Karpas-422 (cell line): ENCODE measurements at regions not wholly inside any gene's neighbourhood (a gene's known extent, or its start where the extent isn't known, plus 50 kb on each side); places are given as distances from the start of the nearest gene placed in this dataset.

Experiments
- DNase-seq: peaks from one replicate; pipeline ENCODE4 v3.0.0-alpha.2; 2015
- H2AFZ ChIP-seq: fragments of 200-600 bp; sonication (generic); 2 replicates; pipeline ENCODE4 v1.6.1; 2014; ENCODE audit warnings: antibody characterized with exemption, low read length, mixed read lengths
- H3K27ac ChIP-seq: fragments of 200-600 bp; sonication (generic); 2 replicates; pipeline ENCODE4 v1.5.1; 2014; ENCODE audit warnings: mild to moderate bottlenecking, low read length, moderate library complexity
- H3K27me3 ChIP-seq: fragments of 200-600 bp; sonication (generic); 2 replicates; pipeline ENCODE4 v1.6.1; 2014; ENCODE audit warnings: low read length, mixed read lengths
- H3K36me3 ChIP-seq: fragments of 200-600 bp; sonication (generic); 2 replicates; pipeline ENCODE4 v1.6.1; 2014; ENCODE audit warnings: low read length, mixed read lengths; ENCODE audit not compliant: insufficient read depth
- H3K4me1 ChIP-seq: fragments of 200-600 bp; sonication (generic); 2 replicates; pipeline ENCODE4 v1.6.1; 2014; ENCODE audit warnings: mild to moderate bottlenecking, low read length, mixed read lengths
- H3K4me2 ChIP-seq: fragments of 200-600 bp; sonication (generic); 2 replicates; pipeline ENCODE4 v1.6.1; 2014; ENCODE audit warnings: low read length, low read depth, mild to moderate bottlenecking; ENCODE audit not compliant: poor library complexity, severe bottlenecking
- H3K4me3 ChIP-seq: fragments of 200-600 bp; sonication (generic); 2 replicates; pipeline ENCODE4 v1.5.1; 2014; ENCODE audit warnings: mild to moderate bottlenecking, antibody characterized with exemption, low read length, mixed read lengths
- H3K79me2 ChIP-seq: fragments of 200-600 bp; sonication (generic); 2 replicates; pipeline ENCODE4 v1.6.1; 2014; ENCODE audit warnings: mild to moderate bottlenecking, low read length, mixed read lengths
- H3K9ac ChIP-seq: fragments of 200-600 bp; sonication (generic); 2 replicates; pipeline ENCODE4 v1.6.0; 2014; ENCODE audit warnings: low read length
- H3K9me2 ChIP-seq: fragments of 200-600 bp; sonication (generic), shearing (Covaris generic); replicated peaks from 2 replicates; pipeline ENCODE4 v1.6.0; 2014; ENCODE audit warnings: mild to moderate bottlenecking, low read length, moderate library complexity; ENCODE audit not compliant: insufficient read depth
- H3K9me3 ChIP-seq: fragments of 300-700, 200-600 bp; sonication (generic); 2 replicates; pipeline ENCODE4 v1.6.1; 2014; ENCODE audit warnings: low read length, mixed read lengths
- H4K20me1 ChIP-seq: fragments of 200-600 bp; sonication (generic); 2 replicates; pipeline ENCODE4 v1.6.1; 2014; ENCODE audit warnings: mild to moderate bottlenecking, antibody characterized with exemption, low read length, low read depth; ENCODE audit not compliant: insufficient read depth

DNA sequence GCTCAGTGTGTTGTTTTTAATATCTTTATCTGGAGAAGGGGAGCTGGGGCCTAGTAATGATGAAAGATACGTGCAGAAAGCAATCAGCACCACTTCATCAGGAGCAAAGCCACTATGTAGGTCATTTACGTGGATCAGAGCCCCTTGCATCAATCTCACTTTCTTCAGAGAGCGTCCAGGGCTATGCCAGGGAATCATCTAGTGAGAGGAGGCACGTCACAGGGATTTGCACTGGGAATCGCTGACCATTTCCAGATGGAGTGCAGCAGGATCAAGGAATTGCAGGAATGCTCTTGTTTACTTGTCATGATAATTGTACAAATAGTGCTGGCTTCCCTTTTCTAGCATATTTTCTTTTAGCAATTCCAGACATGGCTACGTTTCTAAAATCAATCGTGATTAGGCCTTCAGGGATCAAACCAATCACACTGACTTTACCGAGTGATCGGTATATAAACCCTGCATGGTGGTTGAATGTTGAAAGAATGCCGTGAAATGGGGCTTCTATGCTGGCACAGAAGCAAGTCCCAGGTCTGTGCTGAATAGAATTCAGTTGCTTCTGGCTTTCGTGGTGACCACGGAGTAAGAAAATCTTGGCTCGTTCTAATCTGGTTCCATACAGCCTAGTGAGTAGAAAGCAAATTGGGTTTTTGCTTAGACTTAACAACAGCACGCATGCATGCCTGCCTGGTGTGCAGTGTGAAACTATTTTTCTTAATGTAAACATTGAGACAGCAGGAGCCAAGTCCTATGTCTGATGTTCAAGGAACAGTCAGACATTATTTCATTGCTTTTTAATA, 122.8 kb downstream of the TMEM200C start:
- Histone ChIP-seq H3K4me2 (no peak overlapping the region), H3K9me2 (no peaks in the 10 kb centered on the region), H3K4me1 (no peaks in the 10 kb centered on the region), H3K9ac (no peak overlapping the region), H3K79me2 (no peaks in the 10 kb centered on the region), H2AFZ (no peak overlapping the region), H3K27me3 (no peaks in the 10 kb centered on the region), H3K9me3 (no peaks in the 10 kb centered on the region), H4K20me1 (no peaks in the 10 kb centered on the region), H3K36me3 (no peaks in the 10 kb centered on the region), H3K27ac (no peak overlapping the region), H3K4me3 (no peak overlapping the region)
- DNase-seq, result no peak

DNA sequence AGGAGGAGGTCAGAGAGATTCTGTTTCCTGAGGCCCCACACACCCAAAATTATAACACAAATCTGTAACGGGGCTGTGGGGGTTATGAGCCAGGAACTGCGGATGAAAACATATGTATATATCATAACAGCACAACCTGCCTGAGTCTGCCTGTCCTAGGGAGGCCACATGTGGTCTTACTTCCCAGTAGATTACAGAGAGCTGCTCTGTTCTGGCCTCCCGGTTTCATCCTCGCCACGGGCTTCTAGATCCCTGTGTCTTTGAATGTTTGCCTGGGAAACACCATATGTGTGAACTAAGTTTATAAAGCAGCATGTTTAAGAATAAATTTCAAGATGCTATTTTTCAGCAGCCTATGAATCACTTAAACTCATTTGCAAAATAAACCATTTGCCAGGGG, 124.0 kb downstream of the TMEM200C start:
- Histone ChIP-seq H3K9ac (no peak overlapping the region), H3K36me3 (no peaks in the 10 kb centered on the region), H2AFZ (no peak overlapping the region), H4K20me1 (no peaks in the 10 kb centered on the region), H3K9me3 (no peaks in the 10 kb centered on the region), H3K4me2 (no peak overlapping the region), H3K4me3 (no peak overlapping the region), H3K4me1 (no peaks in the 10 kb centered on the region), H3K9me2 (no peaks in the 10 kb centered on the region), H3K27ac (no peak overlapping the region), H3K27me3 (no peaks in the 10 kb centered on the region), H3K79me2 (no peaks in the 10 kb centered on the region)
- DNase-seq, result no peak

- H4K20me1 ChIP-seq, result no peaks in the 10 kb centered on the region
- no peaks in the 10 kb centered on the region for H3K9me3 ChIP-seq
- H3K9ac ChIP-seq, result no peak overlapping the region
- no peak overlapping the region for H3K4me2 ChIP-seq
- H3K79me2 ChIP-seq, result no peaks in the 10 kb centered on the region
- no peak overlapping the region for H3K27ac ChIP-seq
- no peak for DNase-seq
- no peaks in the 10 kb centered on the region for H3K4me1 ChIP-seq
- no peak overlapping the region for H3K4me3 ChIP-seq
- no peak overlapping the region for H2AFZ ChIP-seq
- no peaks in the 10 kb centered on the region for H3K36me3 ChIP-seq
- no peaks in the 10 kb centered on the region for H3K27me3 ChIP-seq
- no peaks in the 10 kb centered on the region for H3K9me2 ChIP-seq
Measured at GRCh38 chr18:5770176-5770575, 125.1 kb downstream of the TMEM200C start.

- Histone ChIP-seq H3K27me3 (no peaks in the 10 kb centered on the region), H3K36me3 (no peaks in the 10 kb centered on the region), H3K9me2 (no peaks in the 10 kb centered on the region), H2AFZ (no peak overlapping the region), H3K27ac (no peak overlapping the region), H3K4me3 (no peak overlapping the region), H3K9me3 (no peaks in the 10 kb centered on the region), H4K20me1 (no peaks in the 10 kb centered on the region), H3K4me2 (no peak overlapping the region), H3K79me2 (no peaks in the 10 kb centered on the region), H3K9ac (no peak overlapping the region), H3K4me1 (no peaks in the 10 kb centered on the region)
- no peak for DNase-seq
Measured at GRCh38 chr18:5768454-5768853, 126.9 kb downstream of the TMEM200C start.

GRCh38 chr18:5759194-5759593, 136.1 kb downstream of the TMEM200C start:
- no peaks in the 10 kb centered on the region for H3K27me3 ChIP-seq
- H3K9me2 ChIP-seq, result no peaks in the 10 kb centered on the region
- no peaks in the 10 kb centered on the region for H4K20me1 ChIP-seq

DNA sequence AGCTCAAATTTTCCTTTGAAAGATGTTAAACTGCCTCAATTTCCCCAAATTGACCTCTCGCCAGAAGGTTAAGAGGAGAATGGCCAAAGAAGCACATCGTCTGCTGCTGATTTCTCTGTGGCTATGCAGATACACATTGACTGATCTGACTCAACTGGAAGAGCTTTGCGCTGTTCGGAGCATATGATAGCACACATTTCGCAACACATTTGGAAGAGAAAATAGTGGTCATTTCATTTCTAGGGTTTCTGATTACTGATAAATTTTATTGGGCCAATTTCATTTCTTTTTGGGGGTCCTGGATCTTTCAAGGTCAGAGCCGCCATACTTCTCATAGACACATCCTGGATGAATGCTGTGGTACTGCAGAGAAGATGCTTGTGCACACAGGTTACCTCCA, 138.5 kb downstream of the TMEM200C start:
- H3K36me3 ChIP-seq, result no peaks in the 10 kb centered on the region
- no peaks in the 10 kb centered on the region for H3K9me3 ChIP-seq

More at GRCh38 chr18:5759194-5759593, 136.1 kb downstream of the TMEM200C start:
- no peak overlapping the region for H2AFZ ChIP-seq
- H3K36me3 ChIP-seq, result no peaks in the 10 kb centered on the region
- no peaks in the 10 kb centered on the region for H3K9me3 ChIP-seq
- H3K9ac ChIP-seq, result no peak overlapping the region
- no peak overlapping the region for H3K27ac ChIP-seq
- peaks cover 12% of the 10 kb centered on the region for H3K4me1 ChIP-seq
- H3K4me2 ChIP-seq, result no peak overlapping the region
- no peak for DNase-seq
- no peaks in the 10 kb centered on the region for H3K79me2 ChIP-seq
- H3K4me3 ChIP-seq, result no peak overlapping the region

GRCh38 chr18:5747678-5748077, 147.6 kb downstream of the TMEM200C start:
- H3K27me3 ChIP-seq, result no peaks in the 10 kb centered on the region
- H3K9ac ChIP-seq, result no peak overlapping the region
- no peak overlapping the region for H3K4me2 ChIP-seq

More for the DNA sequence above, 138.5 kb downstream of the TMEM200C start:
- no peaks in the 10 kb centered on the region for H4K20me1 ChIP-seq
- no peaks in the 10 kb centered on the region for H3K9me2 ChIP-seq
- no peak overlapping the region for H3K4me3 ChIP-seq
- H3K4me2 ChIP-seq, result no peak overlapping the region
- no peak overlapping the region for H3K27ac ChIP-seq
- H3K79me2 ChIP-seq, result no peaks in the 10 kb centered on the region
- H3K9ac ChIP-seq, result no peak overlapping the region
- DNase-seq, result no peak
- peaks cover 12% of the 10 kb centered on the region for H3K4me1 ChIP-seq
- H3K27me3 ChIP-seq, result no peaks in the 10 kb centered on the region
- H2AFZ ChIP-seq, result no peak overlapping the region

GRCh38 chr18:5746844-5747243, 148.5 kb downstream of the TMEM200C start:
- Histone ChIP-seq H3K9ac (no peak overlapping the region), H4K20me1 (no peaks in the 10 kb centered on the region), H3K36me3 (no peaks in the 10 kb centered on the region), H3K27me3 (no peaks in the 10 kb centered on the region), H3K9me3 (no peaks in the 10 kb centered on the region), H3K9me2 (no peaks in the 10 kb centered on the region), H3K79me2 (no peaks in the 10 kb centered on the region), H2AFZ (no peak overlapping the region), H3K27ac (no peak overlapping the region), H3K4me2 (no peak overlapping the region), H3K4me3 (no peak overlapping the region), H3K4me1 (peaks cover 15% of the 10 kb centered on the region)
- no peak for DNase-seq

More at GRCh38 chr18:5747678-5748077, 147.6 kb downstream of the TMEM200C start:
- DNase-seq, result no peak
- Histone ChIP-seq H3K36me3 (no peaks in the 10 kb centered on the region), H4K20me1 (no peaks in the 10 kb centered on the region), H3K4me1 (peaks cover 15% of the 10 kb centered on the region), H3K27ac (no peak overlapping the region), H3K79me2 (no peaks in the 10 kb centered on the region), H2AFZ (no peak overlapping the region), H3K4me3 (no peak overlapping the region), H3K9me2 (no peaks in the 10 kb centered on the region), H3K9me3 (no peaks in the 10 kb centered on the region)
